H9 (cell line): ENCODE measurements at regions not wholly inside any gene's neighbourhood (a gene's known extent, or its start where the extent isn't known, plus 50 kb on each side); places are given as distances from the start of the nearest gene placed in this dataset.

Experiments
- DNase-seq: peaks from one replicate; pipeline ENCODE4 v3.0.0-alpha.2; 2017
- H2AFZ ChIP-seq: one replicate; pipeline ENCODE4 v1.6.1; 2013; ENCODE audit warnings: mild to moderate bottlenecking, low read length, control low read depth, moderate library complexity
- H2AK5ac ChIP-seq: 2 replicates; pipeline ENCODE4 v1.6.1; 2013; ENCODE audit warnings: low read length, control low read depth, mixed read lengths; ENCODE audit not compliant: insufficient read length
- H2BK120ac ChIP-seq: one replicate; pipeline ENCODE4 v1.6.1; 2013; ENCODE audit warnings: low read depth, mild to moderate bottlenecking, low read length, control low read depth, inconsistent platforms; ENCODE audit not compliant: poor library complexity, severe bottlenecking
- H2BK12ac ChIP-seq: 2 replicates; pipeline ENCODE4 v1.6.1; 2013; ENCODE audit warnings: low read length, control low read depth, mixed read lengths, low read depth; ENCODE audit not compliant: insufficient read length
- H2BK15ac ChIP-seq: 2 replicates; pipeline ENCODE4 v1.6.1; 2013; ENCODE audit warnings: low read depth, low read length, control low read depth
- H2BK20ac ChIP-seq: one replicate; pipeline ENCODE4 v1.6.1; 2013; ENCODE audit warnings: low read depth, mild to moderate bottlenecking, low read length, control low read depth, inconsistent platforms; ENCODE audit not compliant: poor library complexity, severe bottlenecking
- H2BK5ac ChIP-seq: 2 replicates; pipeline ENCODE4 v1.6.1; 2013; ENCODE audit warnings: low read length, control low read depth, mixed read lengths; ENCODE audit not compliant: insufficient read length
- H3K14ac ChIP-seq: 2 replicates; pipeline ENCODE4 v1.6.1; 2013; ENCODE audit warnings: low read length, control low read depth; ENCODE audit not compliant: insufficient read depth
- H3K18ac ChIP-seq: 2 replicates; pipeline ENCODE4 v1.6.1; 2013; ENCODE audit warnings: low read depth, mild to moderate bottlenecking, mixed read lengths, low read length, control low read depth; ENCODE audit not compliant: insufficient read length
- H3K23ac ChIP-seq: 2 replicates; pipeline ENCODE4 v1.6.1; 2013; ENCODE audit warnings: low read length, control low read depth, mixed read lengths, low read depth; ENCODE audit not compliant: insufficient read length
- H3K23me2 ChIP-seq: 2 replicates; pipeline ENCODE4 v1.6.1; 2013; ENCODE audit warnings: low read depth, mild to moderate bottlenecking, mixed read lengths, low read length, control low read depth; ENCODE audit not compliant: insufficient read length, poor library complexity, severe bottlenecking
- H3K27ac ChIP-seq: 2 replicates; pipeline ENCODE4 v1.5.1; 2013; ENCODE audit warnings: low read length, control low read depth, mixed read lengths, low read depth; ENCODE audit not compliant: insufficient read length
- H3K27me3 ChIP-seq: 2 replicates; pipeline ENCODE4 v1.6.1; 2013; ENCODE audit warnings: low read length, control low read depth, inconsistent platforms; ENCODE audit not compliant: insufficient read depth
- H3K4ac ChIP-seq: 2 replicates; pipeline ENCODE4 v1.6.1; 2013; ENCODE audit warnings: low read depth, mild to moderate bottlenecking, control low read depth, inconsistent platforms, low read length, moderate library complexity
- H3K4me1 ChIP-seq: 2 replicates; pipeline ENCODE4 v1.6.1; 2013; ENCODE audit warnings: low read length, control low read depth, inconsistent platforms; ENCODE audit not compliant: insufficient read depth
- H3K4me2 ChIP-seq: 2 replicates; pipeline ENCODE4 v1.6.1; 2013; ENCODE audit warnings: low read length, control low read depth, mixed read lengths; ENCODE audit not compliant: insufficient read length, insufficient read depth
- H3K56ac ChIP-seq: 2 replicates; pipeline ENCODE4 v1.6.1; 2013; ENCODE audit warnings: low read depth, mild to moderate bottlenecking, mixed read lengths, low read length, control low read depth; ENCODE audit not compliant: insufficient read length
- H3K79me1 ChIP-seq: 2 replicates; pipeline ENCODE4 v1.6.1; 2013; ENCODE audit warnings: low read depth, mild to moderate bottlenecking, moderate library complexity, low read length, control low read depth, inconsistent platforms; ENCODE audit not compliant: insufficient read depth, poor library complexity, severe bottlenecking
- H3K79me2 ChIP-seq: 2 replicates; pipeline ENCODE4 v1.6.1; 2013; ENCODE audit warnings: low read length, control low read depth, inconsistent platforms; ENCODE audit not compliant: insufficient read depth
- H3K9ac ChIP-seq: 2 replicates; pipeline ENCODE4 v1.6.1; 2013; ENCODE audit warnings: low read length, control low read depth, mixed read lengths; ENCODE audit not compliant: insufficient read length; ENCODE audit errors: extremely low read depth
- H3K9me3 ChIP-seq: one replicate; pipeline ENCODE4 v1.6.1; 2013; ENCODE audit warnings: low read depth, low read length, inconsistent platforms; ENCODE audit not compliant: control insufficient read depth
- H3T11ph ChIP-seq: one replicate; pipeline ENCODE4 v1.6.1; 2013; ENCODE audit warnings: mild to moderate bottlenecking, low read length, control low read depth, inconsistent platforms
- H4K20me1 ChIP-seq: one replicate; pipeline ENCODE4 v1.6.1; 2013; ENCODE audit not compliant: control insufficient read depth, insufficient read length, insufficient read depth
- H4K5ac ChIP-seq: 2 replicates; pipeline ENCODE4 v1.6.1; 2013; ENCODE audit warnings: low read depth, mild to moderate bottlenecking, mixed read lengths, low read length, control low read depth; ENCODE audit not compliant: insufficient read length
- H4K8ac ChIP-seq: replicated peaks from 2 replicates; pipeline ENCODE4 v1.6.1; 2013; ENCODE audit warnings: low read length, control low read depth, mixed read lengths, low read depth; ENCODE audit not compliant: insufficient read length
- H4K91ac ChIP-seq: 2 replicates; pipeline ENCODE4 v1.6.1; 2013; ENCODE audit warnings: low read depth, mild to moderate bottlenecking, moderate library complexity, mixed read lengths, low read length, control low read depth; ENCODE audit not compliant: insufficient read length
- H3K27ac Mint-ChIP-seq, 3 experiments: 2 replicates in 2 of 3; 3 replicates in 1 of 3; pipeline ENCODE4 v1.8.0; 2020 to 2021; ENCODE audit warnings: mixed read lengths in 3 of 3, mild to moderate bottlenecking in 1 of 3, moderate library complexity in 1 of 3
- H3K27me3 Mint-ChIP-seq: 2 replicates; pipeline ENCODE4 v1.8.0; 2021; ENCODE audit warnings: low read depth, mild to moderate bottlenecking, moderate library complexity, mixed read lengths
- H3K36me3 Mint-ChIP-seq, 3 experiments: 2 replicates in 2 of 3; 3 replicates in 1 of 3; pipeline ENCODE4 v1.8.0; 2020 to 2021; ENCODE audit warnings: low read depth in 3 of 3, mixed read lengths in 3 of 3; ENCODE audit not compliant: insufficient read depth in 1 of 3
- H3K4me1 Mint-ChIP-seq, 2 experiments: 2 replicates each; pipeline ENCODE4 v1.8.0; 2020; ENCODE audit warnings: mixed read lengths in 2 of 2
- H3K4me3 Mint-ChIP-seq, 2 experiments: 2 replicates in 1 of 2; 3 replicates in 1 of 2; pipeline ENCODE4 v1.8.0; 2020 to 2021; ENCODE audit warnings: mild to moderate bottlenecking in 2 of 2, mixed read lengths in 2 of 2, moderate library complexity in 1 of 2
- H3K9me3 Mint-ChIP-seq, 2 experiments: 2 replicates in 1 of 2; 3 replicates in 1 of 2; pipeline ENCODE4 v1.8.0; 2020; ENCODE audit warnings: mild to moderate bottlenecking in 2 of 2, mixed read lengths in 2 of 2, moderate library complexity in 1 of 2
- CTCF ChIP-seq: fragments of 200-600 bp; sonication (generic); conservative IDR thresholded peaks from 3 replicates; pipeline ENCODE4 v1.8.0; 2021; ENCODE audit warnings: antibody characterized with exemption, mild to moderate bottlenecking
- WGBS: extraction: QIAGEN DNeasy Blood & Tissue Kit; methylation state at CpG from one replicate; pipeline ENCODE4 v1.1.7; 2013; ENCODE audit warnings: missing lambda C conversion rate, low lambda C conversion rate, mixed read lengths; ENCODE audit not compliant: insufficient read length; ENCODE audit errors: extremely low coverage; 5-methylcytosine and 5-hydroxymethylcytosine counted together

- H3K56ac ChIP-seq = no peak overlapping the region
- TF ChIP-seq CTCF = no peak
- no peak for DNase-seq
- no peaks in the 10 kb centered on the region for H4K20me1 ChIP-seq
- H3K79me2 ChIP-seq = no peaks in the 10 kb centered on the region
- no peak overlapping the region for H3K4me2 ChIP-seq
- no peak overlapping the region for H3K9ac ChIP-seq
- H3T11ph ChIP-seq = no peak overlapping the region
- no peak overlapping the region for H4K8ac ChIP-seq
- no peak overlapping the region for H3K23ac ChIP-seq
- H3K14ac ChIP-seq = no peak overlapping the region
- no peaks in the 10 kb centered on the region for H3K4me1 Mint-ChIP-seq
- H3K9me3 Mint-ChIP-seq = peaks cover 26 to 45% of the 10 kb centered on the region in 2 experiments
- no peak overlapping the region for H2BK120ac ChIP-seq
- no peak overlapping the region for H2BK12ac ChIP-seq
- peaks cover 6 to 26% (median 8%) of the 10 kb centered on the region in 3 experiments for H3K36me3 Mint-ChIP-seq
- no peak overlapping the region for H3K4me3 Mint-ChIP-seq
- no peak overlapping the region for H3K18ac ChIP-seq
- no peaks in the 10 kb centered on the region for H3K4me1 ChIP-seq
- H2AK5ac ChIP-seq = no peak overlapping the region
- WGBS = no CpG with 5 or more reads among the region's 2 CpGs
- H3K4ac ChIP-seq = no peak overlapping the region
- H4K91ac ChIP-seq = no peak overlapping the region
- no peaks in the 10 kb centered on the region for H3K23me2 ChIP-seq
- no peak overlapping the region for H2BK20ac ChIP-seq
- H3K27me3 ChIP-seq = no peaks in the 10 kb centered on the region
- no peak overlapping the region for H3K27ac ChIP-seq
- no peak overlapping the region for H2AFZ ChIP-seq
- no peaks in the 10 kb centered on the region for H3K79me1 ChIP-seq
- no peak overlapping the region for H2BK15ac ChIP-seq
- H2BK5ac ChIP-seq = no peak overlapping the region
- no peak overlapping the region for H4K5ac ChIP-seq
- H3K27ac Mint-ChIP-seq = no peak overlapping the region
- H3K27me3 Mint-ChIP-seq = no peaks in the 10 kb centered on the region
- H3K9me3 ChIP-seq = peaks cover 4% of the 10 kb centered on the region
Measured at GRCh38 chr21:23138797-23139196, 2140.6 kb downstream of the NCAM2 start.
